ENCODE measurements at regions not wholly inside any gene's neighbourhood (a gene's known extent, or its start where the extent isn't known, plus 50 kb on each side); places are given as distances from the start of the nearest gene placed in this dataset.
"Not testable (repeated sequence)": the region's sequence is repeated elsewhere in the genome, so short reads cannot be mapped to it uniquely, and the experiment has no call there.

GRCh38 chr2:185526161-185526560 lies 212.4 kb upstream of the FSIP2 start:
- DNase-seq = no peak

- no peak for DNase-seq
Measured at GRCh38 chr2:185531721-185532120, 206.9 kb upstream of the FSIP2 start.

- no peak for DNase-seq
Measured at GRCh38 chr2:185537689-185538088, 200.9 kb upstream of the FSIP2 start.

GRCh38 chr2:185567196-185567595 lies 171.4 kb upstream of the FSIP2 start:
- DNase-seq = no peak

- DNase-seq = no peak
Measured at GRCh38 chr2:185567940-185568339, 170.7 kb upstream of the FSIP2 start.

- no peak for DNase-seq
Measured at GRCh38 chr2:185578322-185578721, 160.3 kb upstream of the FSIP2 start.

GRCh38 chr2:185583058-185583816 lies 155.4 kb upstream of the FSIP2 start:
- DNase-seq = no peak

GRCh38 chr2:185585165-185585564 lies 153.4 kb upstream of the FSIP2 start:
- not testable (repeated sequence) for DNase-seq

- DNase-seq = not testable (repeated sequence)
Measured at GRCh38 chr2:185591276-185591675, 147.3 kb upstream of the FSIP2 start.

GRCh38 chr2:185607945-185608344 lies 130.7 kb upstream of the FSIP2 start:
- no peak for DNase-seq

- DNase-seq = no peak
Measured at GRCh38 chr2:185608799-185609198, 129.8 kb upstream of the FSIP2 start.

- no peak for DNase-seq
Measured at GRCh38 chr2:185610301-185610700, 128.3 kb upstream of the FSIP2 start.

GRCh38 chr2:185618625-185619024 lies 120.0 kb upstream of the FSIP2 start:
- DNase-seq = no peak

- no peak for DNase-seq
Measured at GRCh38 chr2:185625604-185626003, 113.0 kb upstream of the FSIP2 start.

GRCh38 chr2:185628985-185629384 lies 109.6 kb upstream of the FSIP2 start:
- DNase-seq = no peak

GRCh38 chr2:185633621-185634020 lies 105.0 kb upstream of the FSIP2 start:
- no peak for DNase-seq

- DNase-seq = no peak
Measured at GRCh38 chr2:185638771-185639170, 99.8 kb upstream of the FSIP2 start.

- DNase-seq = no peak
Measured at GRCh38 chr2:185640588-185640987, 98.0 kb upstream of the FSIP2 start.

- no peak for DNase-seq
Measured at GRCh38 chr2:185643434-185643833, 95.2 kb upstream of the FSIP2 start.

- no peak for DNase-seq
Measured at GRCh38 chr2:185644828-185645227, 93.8 kb upstream of the FSIP2 start.

- no peak for DNase-seq
Measured at GRCh38 chr2:185645529-185645928, 93.1 kb upstream of the FSIP2 start.

GRCh38 chr2:185658750-185659149 lies 79.9 kb upstream of the FSIP2 start:
- no peak for DNase-seq

- no peak for DNase-seq
Measured at GRCh38 chr2:185663811-185664210, 74.8 kb upstream of the FSIP2 start.

- DNase-seq = no peak
Measured at GRCh38 chr2:185664384-185664783, 74.2 kb upstream of the FSIP2 start.

GRCh38 chr2:185665251-185665814 lies 73.3 kb upstream of the FSIP2 start:
- DNase-seq = no peak
